Progenitor cell of endocrine pancreas (in vitro differentiated cells): ENCODE measurements at regions not wholly inside any gene's neighbourhood (a gene's known extent, or its start where the extent isn't known, plus 50 kb on each side); places are given as distances from the start of the nearest gene placed in this dataset.

Source experiments
- DNase-seq: peaks from one replicate; pipeline ENCODE4 v3.0.0; 2021; ENCODE audit warnings: low spot score; ENCODE audit not compliant: unreplicated experiment
- H3K27ac Mint-ChIP-seq: 2 replicates; pipeline ENCODE4 v1.8.0; 2021; ENCODE audit warnings: mild to moderate bottlenecking, moderate library complexity, mixed read lengths
- H3K27me3 Mint-ChIP-seq: 2 replicates; pipeline ENCODE4 v1.8.0; 2021; ENCODE audit warnings: mixed read lengths
- H3K36me3 Mint-ChIP-seq: 2 replicates; pipeline ENCODE4 v1.8.0; 2022; ENCODE audit warnings: mixed read lengths; ENCODE audit not compliant: insufficient read depth
- H3K4me1 Mint-ChIP-seq: 2 replicates; pipeline ENCODE4 v1.8.0; 2021; ENCODE audit warnings: low read depth, mixed read lengths
- H3K4me3 Mint-ChIP-seq: 2 replicates; pipeline ENCODE4 v1.8.0; 2021; ENCODE audit warnings: low read depth, mild to moderate bottlenecking, moderate library complexity, mixed read lengths
- H3K9me3 Mint-ChIP-seq: 2 replicates; pipeline ENCODE4 v1.8.0; 2021; ENCODE audit warnings: low read depth, mixed read lengths
- TF ChIP-seq, protein P1 (sequence below): fragments of 200-600 bp; sonication (generic); IDR thresholded peaks from one replicate; pipeline ENCODE4 v1.5.0; 2021; ENCODE audit warnings: antibody characterized with exemption, mild to moderate bottlenecking; ENCODE audit not compliant: unreplicated experiment

- Mint-ChIP-seq H3K27ac (no peak overlapping the region), H3K4me1 (no peaks in the 10 kb centered on the region), H3K4me3 (no peak overlapping the region), H3K9me3 (no peaks in the 10 kb centered on the region), H3K36me3 (no peaks in the 10 kb centered on the region), H3K27me3 (peaks cover 7% of the 10 kb centered on the region)
- TF ChIP-seq, protein P1, sequence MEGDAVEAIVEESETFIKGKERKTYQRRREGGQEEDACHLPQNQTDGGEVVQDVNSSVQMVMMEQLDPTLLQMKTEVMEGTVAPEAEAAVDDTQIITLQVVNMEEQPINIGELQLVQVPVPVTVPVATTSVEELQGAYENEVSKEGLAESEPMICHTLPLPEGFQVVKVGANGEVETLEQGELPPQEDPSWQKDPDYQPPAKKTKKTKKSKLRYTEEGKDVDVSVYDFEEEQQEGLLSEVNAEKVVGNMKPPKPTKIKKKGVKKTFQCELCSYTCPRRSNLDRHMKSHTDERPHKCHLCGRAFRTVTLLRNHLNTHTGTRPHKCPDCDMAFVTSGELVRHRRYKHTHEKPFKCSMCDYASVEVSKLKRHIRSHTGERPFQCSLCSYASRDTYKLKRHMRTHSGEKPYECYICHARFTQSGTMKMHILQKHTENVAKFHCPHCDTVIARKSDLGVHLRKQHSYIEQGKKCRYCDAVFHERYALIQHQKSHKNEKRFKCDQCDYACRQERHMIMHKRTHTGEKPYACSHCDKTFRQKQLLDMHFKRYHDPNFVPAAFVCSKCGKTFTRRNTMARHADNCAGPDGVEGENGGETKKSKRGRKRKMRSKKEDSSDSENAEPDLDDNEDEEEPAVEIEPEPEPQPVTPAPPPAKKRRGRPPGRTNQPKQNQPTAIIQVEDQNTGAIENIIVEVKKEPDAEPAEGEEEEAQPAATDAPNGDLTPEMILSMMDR = no peak
- DNase-seq = no peak
Observed at GRCh38 chr14:98501836-98502235, 770.2 kb downstream of the BCL11B start.

GRCh38 chr14:98503086-98503815 is 768.7 kb downstream of the BCL11B start:
- no peaks in the 10 kb centered on the region for H3K9me3 Mint-ChIP-seq
- H3K27me3 Mint-ChIP-seq = peaks cover 7% of the 10 kb centered on the region
- no peaks in the 10 kb centered on the region for H3K36me3 Mint-ChIP-seq
- H3K27ac Mint-ChIP-seq = no peak overlapping the region
- H3K4me1 Mint-ChIP-seq = no peaks in the 10 kb centered on the region
- TF ChIP-seq, protein P1 = no peak
- H3K4me3 Mint-ChIP-seq = no peak overlapping the region
- DNase-seq = no peak

DNA sequence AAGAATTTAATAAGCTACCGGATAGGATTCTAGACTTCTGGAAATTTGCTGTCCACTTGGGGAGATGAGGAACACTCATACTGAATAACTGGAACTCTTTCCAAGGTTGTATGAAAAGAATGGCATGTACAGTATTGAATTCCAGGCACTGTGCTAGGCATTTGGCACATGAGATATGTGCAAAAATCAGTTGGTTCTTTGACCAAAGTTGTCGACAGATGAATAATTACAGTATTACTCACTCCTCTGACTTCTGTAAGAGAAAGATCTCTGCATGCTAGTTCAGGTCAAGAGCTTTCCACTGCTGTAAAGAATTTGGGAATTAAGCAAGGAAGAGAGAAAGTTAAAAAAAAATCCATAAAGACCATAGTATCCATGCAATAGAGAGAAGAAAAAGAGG is 764.7 kb downstream of the BCL11B start:
- DNase-seq = no peak

DNA sequence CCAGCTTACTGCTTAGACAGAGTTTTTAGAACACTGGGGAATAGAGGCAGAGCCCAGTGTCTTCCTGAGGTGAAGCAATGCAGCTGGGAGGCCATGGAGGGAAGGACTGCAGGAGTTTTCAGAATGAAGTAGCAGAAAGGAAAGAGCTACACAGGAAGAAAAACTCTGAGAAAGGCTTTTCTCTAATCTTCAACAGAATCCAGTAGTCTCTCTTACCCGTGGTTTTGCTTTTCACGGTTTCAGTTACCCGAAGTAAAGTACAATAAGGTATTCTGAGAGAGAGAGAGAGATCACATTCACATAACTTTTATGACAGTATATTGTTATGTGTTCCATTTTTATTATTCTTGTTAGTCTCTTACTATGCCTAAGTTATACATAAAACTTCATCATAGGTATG is 761.6 kb downstream of the BCL11B start:
- DNase-seq = no peak
- Mint-ChIP-seq H3K4me1 (no peaks in the 10 kb centered on the region), H3K36me3 (no peaks in the 10 kb centered on the region), H3K4me3 (no peak overlapping the region), H3K27ac (no peak overlapping the region), H3K27me3 (peaks cover 11% of the 10 kb centered on the region), H3K9me3 (no peaks in the 10 kb centered on the region)
- TF ChIP-seq, protein P1 = no peak

More for the DNA sequence above, 764.7 kb downstream of the BCL11B start:
- Mint-ChIP-seq H3K36me3 (no peaks in the 10 kb centered on the region), H3K9me3 (no peaks in the 10 kb centered on the region), H3K27ac (no peak overlapping the region), H3K4me1 (no peaks in the 10 kb centered on the region), H3K27me3 (peaks cover 14% of the 10 kb centered on the region), H3K4me3 (no peak overlapping the region)
- TF ChIP-seq, protein P1 = no peak

- no peak overlapping the region for H3K27ac Mint-ChIP-seq
- DNase-seq = no peak
- peaks cover 11% of the 10 kb centered on the region for H3K27me3 Mint-ChIP-seq
- no peaks in the 10 kb centered on the region for H3K4me1 Mint-ChIP-seq
- H3K4me3 Mint-ChIP-seq = no peak overlapping the region
- TF ChIP-seq, protein P1 = no peak
- H3K36me3 Mint-ChIP-seq = no peaks in the 10 kb centered on the region
- H3K9me3 Mint-ChIP-seq = no peaks in the 10 kb centered on the region
Observed at GRCh38 chr14:98512501-98513251, 759.3 kb downstream of the BCL11B start.
